Chondrocyte (in vitro differentiated cells): ENCODE measurements at regions not wholly inside any gene's neighbourhood (a gene's known extent, or its start where the extent isn't known, plus 50 kb on each side); places are given as distances from the start of the nearest gene placed in this dataset.
"Not testable (repeated sequence)": the region's sequence is repeated elsewhere in the genome, so short reads cannot be mapped to it uniquely, and the experiment has no call there.

Experiments
- DNase-seq: peaks from one replicate; pipeline ENCODE4 v3.0.0; 2021; ENCODE audit warnings: mixed read lengths, low spot score
- H3K27ac Mint-ChIP-seq: one replicate; pipeline ENCODE4 v1.8.0; 2021; ENCODE audit warnings: mild to moderate bottlenecking, moderate library complexity, mixed read lengths; ENCODE audit not compliant: unreplicated experiment
- H3K27me3 Mint-ChIP-seq: 2 replicates; pipeline ENCODE4 v1.8.0; 2021; ENCODE audit warnings: low read depth, mixed read lengths
- H3K36me3 Mint-ChIP-seq: 2 replicates; pipeline ENCODE4 v1.8.0; 2021; ENCODE audit warnings: low read depth, mixed read lengths
- H3K4me1 Mint-ChIP-seq: 2 replicates; pipeline ENCODE4 v1.8.0; 2021; ENCODE audit warnings: low read depth, mild to moderate bottlenecking, mixed read lengths
- H3K4me3 Mint-ChIP-seq: one replicate; pipeline ENCODE4 v1.8.0; 2021; ENCODE audit warnings: mild to moderate bottlenecking, moderate library complexity, mixed read lengths; ENCODE audit not compliant: unreplicated experiment
- H3K9me3 Mint-ChIP-seq: 2 replicates; pipeline ENCODE4 v1.8.0; 2021; ENCODE audit warnings: low read depth, mixed read lengths
- TF ChIP-seq, protein P1 (sequence below): fragments of 200-600 bp; sonication (generic); IDR thresholded peaks from 2 replicates; pipeline ENCODE4 v1.5.0; 2021; ENCODE audit warnings: antibody characterized with exemption, mild to moderate bottlenecking, moderate library complexity

DNA sequence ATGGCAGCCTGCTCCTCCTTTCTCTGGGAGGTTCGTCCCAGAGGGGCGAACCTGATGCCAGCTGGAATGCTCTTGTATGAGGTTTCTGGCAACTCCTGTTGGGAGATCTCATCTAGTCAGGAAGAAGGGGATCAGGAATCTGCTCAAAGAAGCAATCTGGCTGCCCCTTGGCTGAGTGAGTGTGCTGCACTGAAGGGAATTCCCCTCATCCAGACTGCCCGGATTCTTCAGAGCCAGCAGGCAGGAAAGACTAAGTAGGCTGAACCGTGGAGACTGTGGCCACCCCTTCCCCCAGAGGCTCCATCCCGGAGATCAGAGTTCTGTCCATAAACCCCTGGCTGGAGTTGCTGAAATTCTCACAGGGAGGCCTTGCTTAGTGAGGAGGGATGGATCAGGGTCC lies 476.0 kb downstream of the CSNK1G3 start:
- H3K4me1 Mint-ChIP-seq = peaks cover 12% of the 10 kb centered on the region
- peaks cover 39% of the 10 kb centered on the region for H3K9me3 Mint-ChIP-seq
- no peaks in the 10 kb centered on the region for H3K27me3 Mint-ChIP-seq
- no peak for DNase-seq
- H3K4me3 Mint-ChIP-seq = no peak overlapping the region
- peaks cover 13% of the 10 kb centered on the region for H3K36me3 Mint-ChIP-seq
- TF ChIP-seq, protein P1, sequence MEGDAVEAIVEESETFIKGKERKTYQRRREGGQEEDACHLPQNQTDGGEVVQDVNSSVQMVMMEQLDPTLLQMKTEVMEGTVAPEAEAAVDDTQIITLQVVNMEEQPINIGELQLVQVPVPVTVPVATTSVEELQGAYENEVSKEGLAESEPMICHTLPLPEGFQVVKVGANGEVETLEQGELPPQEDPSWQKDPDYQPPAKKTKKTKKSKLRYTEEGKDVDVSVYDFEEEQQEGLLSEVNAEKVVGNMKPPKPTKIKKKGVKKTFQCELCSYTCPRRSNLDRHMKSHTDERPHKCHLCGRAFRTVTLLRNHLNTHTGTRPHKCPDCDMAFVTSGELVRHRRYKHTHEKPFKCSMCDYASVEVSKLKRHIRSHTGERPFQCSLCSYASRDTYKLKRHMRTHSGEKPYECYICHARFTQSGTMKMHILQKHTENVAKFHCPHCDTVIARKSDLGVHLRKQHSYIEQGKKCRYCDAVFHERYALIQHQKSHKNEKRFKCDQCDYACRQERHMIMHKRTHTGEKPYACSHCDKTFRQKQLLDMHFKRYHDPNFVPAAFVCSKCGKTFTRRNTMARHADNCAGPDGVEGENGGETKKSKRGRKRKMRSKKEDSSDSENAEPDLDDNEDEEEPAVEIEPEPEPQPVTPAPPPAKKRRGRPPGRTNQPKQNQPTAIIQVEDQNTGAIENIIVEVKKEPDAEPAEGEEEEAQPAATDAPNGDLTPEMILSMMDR = no peak
- H3K27ac Mint-ChIP-seq = no peak overlapping the region

DNA sequence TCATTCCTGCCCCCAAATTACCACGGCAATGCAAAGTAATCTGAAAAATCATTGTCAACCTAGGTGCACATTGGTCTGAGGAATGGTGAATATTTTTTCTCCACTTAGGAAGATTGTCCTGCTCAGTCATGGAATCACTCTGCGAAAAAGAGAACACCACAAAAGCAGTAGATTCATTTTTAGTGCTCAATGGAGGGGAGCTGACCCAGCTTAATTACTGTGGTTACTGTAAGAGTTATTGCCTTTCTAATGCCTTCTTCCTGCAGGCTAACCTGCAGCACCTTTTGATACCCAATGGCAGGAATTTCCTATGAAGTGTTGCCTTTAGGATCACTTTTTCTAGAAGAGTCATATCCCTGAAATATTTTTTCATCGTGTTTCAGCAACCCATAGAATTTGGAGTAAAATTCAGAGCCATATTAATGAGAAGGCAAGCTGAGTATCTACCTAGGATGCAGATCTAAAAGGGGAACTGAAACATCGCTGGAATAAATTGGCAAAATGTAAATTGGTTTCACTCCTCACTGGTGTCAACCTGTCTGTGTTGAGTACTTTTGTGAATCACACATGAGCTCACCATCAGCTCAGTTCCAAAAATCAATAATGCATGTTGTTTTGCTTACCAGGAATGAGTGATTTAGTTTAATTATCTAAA lies 464.5 kb downstream of the CSNK1G3 start:
- Mint-ChIP-seq H3K4me1 (no peaks in the 10 kb centered on the region), H3K27ac (no peak overlapping the region), H3K36me3 (no peaks in the 10 kb centered on the region), H3K4me3 (no peak overlapping the region), H3K9me3 (peaks cover 5% of the 10 kb centered on the region), H3K27me3 (no peaks in the 10 kb centered on the region)
- no peak for DNase-seq
- TF ChIP-seq, protein P1 = no peak

DNA sequence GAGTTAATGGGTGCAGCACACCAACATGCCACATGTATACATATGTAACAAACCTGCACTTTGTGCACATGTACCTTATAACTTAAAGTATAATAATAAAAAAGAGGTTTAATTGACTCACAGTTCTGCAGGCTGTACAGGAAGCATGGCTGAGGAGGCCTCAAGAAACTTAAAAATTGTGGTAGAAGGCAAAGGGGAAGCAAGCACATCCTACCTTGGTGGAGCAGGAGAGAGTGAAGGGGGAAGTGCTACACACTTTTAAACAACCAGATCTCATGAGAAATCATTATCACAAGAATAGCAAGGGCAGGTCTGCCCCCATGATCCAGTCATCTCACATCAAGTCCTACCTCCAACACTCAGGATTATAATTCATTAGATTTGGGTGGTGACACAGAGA lies 463.5 kb downstream of the CSNK1G3 start:
- not testable (repeated sequence) for H3K27ac Mint-ChIP-seq, H3K4me3 Mint-ChIP-seq, H3K36me3 Mint-ChIP-seq, H3K27me3 Mint-ChIP-seq, DNase-seq, H3K9me3 Mint-ChIP-seq, H3K4me1 Mint-ChIP-seq

DNA sequence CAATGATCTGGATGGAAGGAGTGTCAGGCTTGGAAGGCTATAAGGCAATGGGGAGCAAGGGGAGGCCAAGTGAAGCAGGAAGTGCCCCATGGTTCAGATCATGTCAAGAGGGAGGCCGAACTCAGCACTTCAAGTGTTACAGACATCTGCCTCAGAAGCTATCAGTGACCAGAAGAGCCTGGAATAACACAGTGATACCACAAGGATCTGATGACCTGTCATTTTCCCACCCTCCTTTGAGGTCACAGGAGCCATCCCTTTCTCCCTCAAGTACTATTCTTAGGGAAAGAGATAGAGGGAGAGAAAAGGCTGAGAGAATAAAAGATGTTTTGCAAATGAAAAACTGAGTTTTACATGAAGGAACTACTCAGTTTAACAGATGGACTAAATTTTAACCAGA lies 454.8 kb downstream of the CSNK1G3 start:
- no peak overlapping the region for H3K27ac Mint-ChIP-seq
- no peak for DNase-seq
- H3K9me3 Mint-ChIP-seq = peaks cover 6% of the 10 kb centered on the region
- peaks cover 3% of the 10 kb centered on the region for H3K36me3 Mint-ChIP-seq
- H3K4me3 Mint-ChIP-seq = no peak overlapping the region
- TF ChIP-seq, protein P1 = no peak
- H3K27me3 Mint-ChIP-seq = no peaks in the 10 kb centered on the region
- peaks cover 3% of the 10 kb centered on the region for H3K4me1 Mint-ChIP-seq

DNA sequence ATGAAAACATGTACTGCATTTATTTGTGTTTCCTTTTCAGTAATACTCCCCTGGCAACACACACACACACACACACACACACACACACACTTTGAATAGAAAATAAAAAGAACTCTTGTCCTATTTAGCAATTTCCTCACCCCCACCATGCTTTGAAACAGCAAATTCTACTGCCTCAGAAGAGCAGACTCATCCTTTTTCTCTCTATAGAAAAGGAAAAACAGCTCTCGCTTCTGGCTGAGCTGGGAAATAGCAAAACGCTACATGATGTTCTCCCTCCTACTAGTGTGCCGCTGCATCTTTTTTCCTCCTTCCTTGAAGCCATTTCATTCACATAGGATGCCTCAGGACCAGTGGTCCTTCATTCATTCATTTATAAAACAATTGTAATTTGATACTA lies 453.6 kb downstream of the CSNK1G3 start:
- no peaks in the 10 kb centered on the region for H3K27me3 Mint-ChIP-seq
- peaks cover 6% of the 10 kb centered on the region for H3K9me3 Mint-ChIP-seq
- no peak for DNase-seq
- peaks cover 3% of the 10 kb centered on the region for H3K36me3 Mint-ChIP-seq
- TF ChIP-seq, protein P1 = no peak
- H3K27ac Mint-ChIP-seq = no peak overlapping the region
- H3K4me1 Mint-ChIP-seq = peaks cover 3% of the 10 kb centered on the region
- no peak overlapping the region for H3K4me3 Mint-ChIP-seq

DNA sequence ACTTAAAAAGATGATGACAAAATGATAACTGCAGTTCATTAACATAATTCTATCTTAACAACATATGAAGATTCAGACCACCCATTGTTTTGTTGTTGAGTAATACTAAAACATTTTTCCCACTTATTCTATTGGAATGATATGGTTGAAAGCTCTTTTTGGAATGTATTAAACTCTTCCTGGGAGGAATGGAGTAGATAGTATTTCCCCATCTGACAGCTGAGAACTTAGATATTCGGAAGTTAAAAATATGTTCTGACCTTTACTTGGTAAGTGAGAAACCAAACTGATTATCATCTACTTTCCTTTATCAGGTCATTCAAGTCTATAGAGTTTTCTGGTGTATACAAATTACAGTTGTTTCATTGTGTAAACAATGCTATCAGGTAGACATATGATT lies 452.9 kb downstream of the CSNK1G3 start:
- Mint-ChIP-seq H3K4me1 (peaks cover 3% of the 10 kb centered on the region), H3K9me3 (peaks cover 6% of the 10 kb centered on the region), H3K4me3 (no peak overlapping the region), H3K36me3 (peaks cover 3% of the 10 kb centered on the region), H3K27me3 (no peaks in the 10 kb centered on the region), H3K27ac (no peak overlapping the region)
- TF ChIP-seq, protein P1 = no peak
- no peak for DNase-seq
